Transverse colon (tissue), 4 donors: ENCODE measurements at regions not wholly inside any gene's neighbourhood (a gene's known extent, or its start where the extent isn't known, plus 50 kb on each side); places are given as distances from the start of the nearest gene placed in this dataset.

Experiments used
- CTCF ChIP-seq, 5 experiments: fragments of 200-600 bp in 3 of 5; fragments of 450-650 bp in 2 of 5; sonication (generic) in 3 of 5; IDR thresholded peaks; 1 replicate in 2 of 5; 2 replicates in 3 of 5; pipeline ENCODE4 v1.5.1; 2016 to 2017; ENCODE audit warnings: antibody characterized with exemption in 5 of 5, inconsistent platforms in 3 of 5, mild to moderate bottlenecking in 2 of 5, moderate library complexity in 1 of 5
- POLR2A ChIP-seq: fragments of 450-650 bp; IDR thresholded peaks from one replicate; pipeline ENCODE4 v1.6.1; 2016; ENCODE audit warnings: antibody characterized with exemption, mild to moderate bottlenecking, moderate library complexity
- POLR2AphosphoS5 ChIP-seq, 3 donors: sonication (generic); formaldehyde crosslinking; IDR thresholded peaks; one replicate each; pipeline ENCODE4 v1.6.1; 2016; ENCODE audit warnings: antibody characterized with exemption in 3 of 3

DNA sequence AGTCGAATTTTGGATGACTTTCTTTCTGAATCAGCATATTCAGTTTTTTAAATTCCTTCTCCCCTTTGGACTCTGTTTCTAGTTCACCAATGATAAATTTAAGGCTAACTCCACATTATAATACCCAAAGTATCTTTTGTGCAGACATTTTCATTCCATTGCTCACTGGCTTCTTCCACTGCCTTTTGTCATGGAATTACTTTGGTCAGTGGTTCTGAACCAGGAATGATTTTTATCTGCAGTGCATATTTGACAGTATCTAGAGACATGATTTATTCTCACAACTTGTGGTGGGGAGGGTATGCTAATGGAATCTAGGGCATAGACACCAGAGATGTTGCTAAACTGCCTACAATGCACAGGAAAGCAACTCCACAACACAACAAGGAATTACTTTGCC is 234.4 kb upstream of the PRKD1 start:
- TF ChIP-seq CTCF (IDR thresholded peaks at IDR 0.05) (no peak), POLR2A (no peak), POLR2AphosphoS5 (IDR thresholded peaks at IDR 0.05) (no peak)
